ENCODE measurements at regions not wholly inside any gene's neighbourhood (a gene's known extent, or its start where the extent isn't known, plus 50 kb on each side); places are given as distances from the start of the nearest gene placed in this dataset.

DNA sequence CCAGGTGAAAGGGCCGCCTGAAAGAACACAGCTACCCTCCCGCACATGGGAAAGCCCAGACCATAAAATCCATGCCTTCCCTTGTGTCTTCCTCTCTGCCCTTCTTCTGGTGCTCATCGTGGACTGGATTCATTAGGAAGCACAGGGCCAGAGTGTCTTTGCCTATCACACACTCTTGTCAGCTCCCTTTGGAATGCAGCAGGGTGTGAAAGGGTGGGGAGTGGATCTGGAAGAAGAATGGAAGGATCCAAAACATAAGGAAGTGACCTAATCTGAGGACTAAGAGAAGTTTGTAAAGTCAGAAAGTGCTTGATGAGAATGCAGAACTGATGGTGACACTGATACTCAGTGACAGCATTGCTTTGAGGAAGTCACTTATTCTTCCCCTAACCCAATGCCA is 1147.3 kb upstream of the GOT2 start:
- no peak overlapping the region for H3K27ac ChIP-seq
- TF ChIP-seq CTCF (conservative IDR thresholded peaks at IDR 0.05): no peak

DNA sequence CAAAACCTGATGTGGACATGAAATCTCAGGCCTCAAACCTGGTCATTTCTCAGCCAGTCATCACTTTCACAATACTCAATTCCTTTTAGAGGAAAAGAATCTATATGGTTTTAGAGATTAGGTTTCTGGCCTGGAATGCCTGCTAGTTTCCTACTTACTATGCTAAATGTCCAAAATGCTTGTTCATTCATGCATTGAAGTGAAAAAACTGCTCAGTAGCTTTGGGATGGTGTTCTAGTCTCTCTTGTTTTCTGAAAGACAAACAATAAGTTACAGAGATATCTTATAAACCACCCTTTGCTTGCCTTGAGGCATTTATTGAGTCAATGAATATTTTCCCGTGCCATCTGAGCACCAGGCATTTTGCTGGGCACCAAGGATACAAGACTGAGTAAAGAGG is 1146.5 kb upstream of the GOT2 start:
- TF ChIP-seq CTCF (conservative IDR thresholded peaks at IDR 0.05): no peak
- H3K27ac ChIP-seq: no peak overlapping the region

DNA sequence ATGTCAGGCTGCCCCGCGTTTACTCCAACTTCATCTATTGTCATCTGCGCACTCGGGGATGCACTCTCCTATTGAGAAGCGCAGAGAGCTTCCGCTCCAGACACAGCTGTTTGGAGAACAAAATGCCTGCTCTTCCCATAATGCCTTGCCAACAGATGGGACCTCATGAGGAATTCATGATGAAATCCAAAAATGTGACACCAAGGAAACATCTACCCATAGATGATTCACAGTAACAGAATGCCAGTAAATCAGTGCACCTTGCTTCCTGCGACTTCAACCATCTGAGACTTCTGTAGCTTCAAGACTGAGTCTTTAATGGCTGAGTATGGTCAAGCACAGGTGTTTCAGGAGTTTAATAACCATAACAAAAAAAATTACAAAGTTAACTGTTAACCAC is 1144.9 kb upstream of the GOT2 start:
- no peak overlapping the region for H3K27ac ChIP-seq
- TF ChIP-seq CTCF (conservative IDR thresholded peaks at IDR 0.05): no peak

DNA sequence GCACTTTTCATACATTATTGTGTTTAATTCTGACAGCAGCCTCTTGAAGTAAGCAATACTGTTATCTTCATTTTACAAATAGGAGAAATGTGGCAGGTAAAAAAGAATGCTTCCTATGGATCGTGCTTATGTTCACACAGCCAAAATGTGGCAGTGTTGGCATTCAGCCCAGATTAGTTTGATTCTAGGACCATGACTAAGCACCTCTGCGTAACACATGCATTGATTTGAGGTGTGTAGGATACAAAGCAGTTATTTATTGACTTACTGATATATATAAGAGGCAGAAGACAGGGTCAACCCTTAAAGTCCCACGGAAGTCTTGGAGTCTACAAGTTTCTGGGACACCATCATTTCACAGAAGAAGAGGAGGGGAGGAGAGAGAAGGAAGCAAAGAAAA is 1144.4 kb upstream of the GOT2 start:
- no peak overlapping the region for H3K27ac ChIP-seq
- no peak for TF ChIP-seq CTCF (conservative IDR thresholded peaks at IDR 0.05)

DNA sequence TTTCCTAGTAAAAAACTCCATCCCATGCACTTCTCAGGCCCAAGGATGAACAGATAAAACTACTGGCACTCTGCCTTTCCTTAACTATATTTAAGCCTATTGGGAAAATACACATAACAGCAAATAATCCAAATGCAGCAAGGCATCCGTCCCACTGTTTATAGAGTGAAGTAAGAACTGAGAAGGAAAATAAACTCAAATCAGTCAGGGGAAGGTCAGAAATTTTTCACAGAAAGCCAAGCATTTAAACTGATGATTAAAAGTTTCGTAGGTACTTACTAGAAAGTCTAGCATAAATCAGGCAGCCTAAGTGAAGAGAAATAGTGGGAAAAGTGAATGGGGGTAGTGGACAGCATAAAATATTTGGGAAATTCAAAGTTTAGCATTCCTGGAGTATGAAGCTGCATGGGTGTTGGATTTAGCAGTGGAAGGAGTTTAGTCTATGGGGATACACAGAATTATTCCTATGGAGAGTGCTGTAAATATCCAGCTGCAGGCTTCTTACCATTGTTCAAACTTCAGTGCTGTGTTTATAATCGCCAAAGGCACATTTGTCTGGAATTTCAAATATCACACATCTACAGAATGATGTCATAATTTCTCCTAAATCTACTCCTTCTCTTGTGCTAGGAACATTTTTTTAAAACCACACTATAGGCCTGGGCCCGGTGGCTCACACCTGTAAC is 1131.0 kb upstream of the GOT2 start:
- H3K27ac ChIP-seq: no peak overlapping the region
- no peak for TF ChIP-seq CTCF (conservative IDR thresholded peaks at IDR 0.05)

- no peak for TF ChIP-seq CTCF (conservative IDR thresholded peaks at IDR 0.05)
Measured at GRCh38 chr16:59859676-59860402, 1125.7 kb upstream of the GOT2 start.

DNA sequence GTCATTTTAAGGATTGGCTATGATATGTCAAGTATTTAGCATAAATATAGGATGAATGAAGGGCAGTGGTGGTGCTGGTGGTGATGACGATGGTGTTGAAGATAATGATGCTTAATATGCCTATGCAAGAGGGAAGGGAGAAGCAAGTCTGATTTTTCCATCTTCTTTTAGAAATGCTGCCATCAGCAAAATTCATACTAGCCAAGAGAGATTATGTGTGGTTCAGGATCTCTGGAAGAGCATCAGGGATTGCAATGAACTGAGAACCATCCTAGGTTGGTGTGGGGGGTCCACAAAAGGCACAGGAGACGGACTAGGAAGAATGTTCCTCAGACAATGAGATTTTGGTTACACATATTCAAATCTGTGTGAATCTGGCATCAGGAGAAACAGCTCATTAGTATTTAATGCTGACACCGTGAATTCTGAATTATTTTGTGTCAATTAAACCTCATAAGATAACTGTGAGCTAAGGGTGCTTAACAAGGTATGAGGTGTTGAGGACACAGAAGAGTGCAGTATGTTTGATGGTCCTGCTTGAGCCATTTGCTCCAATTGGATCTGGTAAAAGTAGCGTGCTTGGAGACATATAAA is 1120.8 kb upstream of the GOT2 start:
- no peak overlapping the region for H3K27ac ChIP-seq
- no peak for TF ChIP-seq CTCF (conservative IDR thresholded peaks at IDR 0.05)

More at GRCh38 chr16:59859676-59860402, 1125.7 kb upstream of the GOT2 start:
- H3K27ac ChIP-seq: no peak overlapping the region
